ENCODE measurements at regions not wholly inside any gene's neighbourhood (a gene's known extent, or its start where the extent isn't known, plus 50 kb on each side); places are given as distances from the start of the nearest gene placed in this dataset.

DNA sequence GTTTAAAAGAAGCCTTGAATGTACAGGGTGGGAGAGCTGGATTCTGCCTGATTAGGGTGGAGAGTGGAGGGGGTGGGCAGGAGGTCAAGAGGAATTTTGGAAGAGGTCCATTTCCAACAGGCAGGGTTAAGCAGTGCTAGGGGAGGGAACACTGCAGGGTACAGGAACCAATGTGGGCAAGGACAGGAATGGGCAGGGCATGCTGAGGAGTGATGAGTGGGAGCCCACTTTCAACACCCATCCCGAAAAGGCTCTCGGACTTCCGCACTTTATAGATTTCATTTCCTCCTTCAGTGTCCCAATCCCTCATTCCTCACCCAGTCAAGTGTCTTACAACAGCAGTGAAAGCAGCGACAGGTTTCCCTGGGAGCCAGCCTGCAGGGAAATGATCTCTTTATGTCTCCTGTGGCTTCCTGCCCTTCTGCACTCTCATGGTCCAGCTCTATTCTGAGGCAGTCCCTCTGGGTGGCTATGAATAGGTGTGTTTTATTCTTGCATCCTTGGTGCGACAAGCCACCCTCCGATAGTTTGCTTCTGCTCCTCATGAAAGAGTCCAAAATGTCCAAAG is 50.5 kb upstream of the ZNF507 start:
- TF ChIP-seq, protein P1, sequence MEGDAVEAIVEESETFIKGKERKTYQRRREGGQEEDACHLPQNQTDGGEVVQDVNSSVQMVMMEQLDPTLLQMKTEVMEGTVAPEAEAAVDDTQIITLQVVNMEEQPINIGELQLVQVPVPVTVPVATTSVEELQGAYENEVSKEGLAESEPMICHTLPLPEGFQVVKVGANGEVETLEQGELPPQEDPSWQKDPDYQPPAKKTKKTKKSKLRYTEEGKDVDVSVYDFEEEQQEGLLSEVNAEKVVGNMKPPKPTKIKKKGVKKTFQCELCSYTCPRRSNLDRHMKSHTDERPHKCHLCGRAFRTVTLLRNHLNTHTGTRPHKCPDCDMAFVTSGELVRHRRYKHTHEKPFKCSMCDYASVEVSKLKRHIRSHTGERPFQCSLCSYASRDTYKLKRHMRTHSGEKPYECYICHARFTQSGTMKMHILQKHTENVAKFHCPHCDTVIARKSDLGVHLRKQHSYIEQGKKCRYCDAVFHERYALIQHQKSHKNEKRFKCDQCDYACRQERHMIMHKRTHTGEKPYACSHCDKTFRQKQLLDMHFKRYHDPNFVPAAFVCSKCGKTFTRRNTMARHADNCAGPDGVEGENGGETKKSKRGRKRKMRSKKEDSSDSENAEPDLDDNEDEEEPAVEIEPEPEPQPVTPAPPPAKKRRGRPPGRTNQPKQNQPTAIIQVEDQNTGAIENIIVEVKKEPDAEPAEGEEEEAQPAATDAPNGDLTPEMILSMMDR (IDR thresholded peaks at IDR 0.05; ENCODE audit: borderline replicate concordance, extremely low read depth, insufficient read depth), result no peak
- Histone ChIP-seq H3K4me3 (ENCODE audit: low read length in 3 of 3) (no peak overlapping the region), H3K27me3 (ENCODE audit: control insufficient read depth, insufficient read depth, low read length) (no peaks in the 10 kb centered on the region), H3K36me3 (ENCODE audit: control insufficient read depth in 2 of 3, insufficient read depth in 3 of 3, low read length in 3 of 3) (no peaks in the 10 kb centered on the region), H3K4me1 (ENCODE audit: control insufficient read depth in 2 of 3, insufficient read depth in 2 of 3, low read depth in 1 of 3, low read length in 3 of 3) (no peaks in the 10 kb centered on the region), H3K27ac (ENCODE audit: low read depth in 2 of 2, low read length in 2 of 2) (no peak overlapping the region), H3K9ac (ENCODE audit: low read length in 3 of 3) (no peak overlapping the region), H3K9me3 (ENCODE audit: control insufficient read depth in 2 of 3, insufficient read depth in 1 of 3, low read length in 3 of 3) (peaks cover 0 to 3% (median 0%) of the 10 kb centered on the region in 3 donors)
- FAIRE-seq (no peak), DNase-seq (no peak)
- intact Hi-C loops (cut with DNase I), result no loop called here

All from kidney (tissue), 13 donors.